HuH-7 (cell line): ENCODE measurements at regions not wholly inside any gene's neighbourhood (a gene's known extent, or its start where the extent isn't known, plus 50 kb on each side); places are given as distances from the start of the nearest gene placed in this dataset.

ENCODE experiments used
- DNase-seq: peaks from one replicate; pipeline ENCODE4 v3.0.0; 2011; ENCODE audit warnings: low spot score

- no peak for DNase-seq
These were observed 173.6 kb upstream of the NUDT6 start for GRCh38 chr4:123096038-123096437.

GRCh38 chr4:123102897-123103471, 180.6 kb upstream of the NUDT6 start:
- DNase-seq, result peak; percentile 55

GRCh38 chr4:123104310-123105025, 182.1 kb upstream of the NUDT6 start:
- DNase-seq, result no peak

- DNase-seq, result no peak
These were observed 182.6 kb upstream of the NUDT6 start for GRCh38 chr4:123105026-123105420.

- DNase-seq, result no peak
These were observed 184.3 kb upstream of the NUDT6 start for GRCh38 chr4:123106747-123107146.

GRCh38 chr4:123107444-123108252, 185.3 kb upstream of the NUDT6 start:
- no peak for DNase-seq

- no peak for DNase-seq
These were observed 186.7 kb upstream of the NUDT6 start for GRCh38 chr4:123109139-123109538.

GRCh38 chr4:123110147-123110546, 187.8 kb upstream of the NUDT6 start:
- no peak for DNase-seq

- DNase-seq, result no peak
These were observed 188.3 kb upstream of the NUDT6 start for GRCh38 chr4:123110685-123111084.

GRCh38 chr4:123113155-123113554, 190.8 kb upstream of the NUDT6 start:
- DNase-seq, result no peak

- no peak for DNase-seq
These were observed 191.9 kb upstream of the NUDT6 start for GRCh38 chr4:123114084-123114914.

- DNase-seq, result no peak
These were observed 192.7 kb upstream of the NUDT6 start for GRCh38 chr4:123114915-123115756.

GRCh38 chr4:123116412-123116811, 194.0 kb upstream of the NUDT6 start:
- DNase-seq, result peak; percentile 66

- no peak for DNase-seq
These were observed 198.1 kb upstream of the NUDT6 start for GRCh38 chr4:123120473-123120872.

- no peak for DNase-seq
These were observed 199.0 kb upstream of the NUDT6 start for GRCh38 chr4:123121241-123121907.

- no peak for DNase-seq
These were observed 203.1 kb upstream of the NUDT6 start for GRCh38 chr4:123125477-123125876.

GRCh38 chr4:123127218-123127617, 204.8 kb upstream of the NUDT6 start:
- no peak for DNase-seq

- no peak for DNase-seq
These were observed 205.5 kb upstream of the NUDT6 start for GRCh38 chr4:123127875-123128274.

GRCh38 chr4:123133397-123134050, 211.1 kb upstream of the NUDT6 start:
- no peak for DNase-seq

GRCh38 chr4:123144616-123145015, 222.2 kb upstream of the NUDT6 start:
- DNase-seq, result no peak
